GM19351 (cell line): ENCODE measurements at regions not wholly inside any gene's neighbourhood (a gene's known extent, or its start where the extent isn't known, plus 50 kb on each side); places are given as distances from the start of the nearest gene placed in this dataset.
"Not testable (repeated sequence)": the region's sequence is repeated elsewhere in the genome, so short reads cannot be mapped to it uniquely, and the experiment has no call there.

ENCODE experiments used
- ATAC-seq: cut with Tn5 transposase; IDR thresholded peaks from one replicate; pipeline ENCODE4 v1.9.1; 2021; ENCODE audit warnings: mild to moderate bottlenecking, moderate library complexity; ENCODE audit not compliant: unreplicated experiment

DNA sequence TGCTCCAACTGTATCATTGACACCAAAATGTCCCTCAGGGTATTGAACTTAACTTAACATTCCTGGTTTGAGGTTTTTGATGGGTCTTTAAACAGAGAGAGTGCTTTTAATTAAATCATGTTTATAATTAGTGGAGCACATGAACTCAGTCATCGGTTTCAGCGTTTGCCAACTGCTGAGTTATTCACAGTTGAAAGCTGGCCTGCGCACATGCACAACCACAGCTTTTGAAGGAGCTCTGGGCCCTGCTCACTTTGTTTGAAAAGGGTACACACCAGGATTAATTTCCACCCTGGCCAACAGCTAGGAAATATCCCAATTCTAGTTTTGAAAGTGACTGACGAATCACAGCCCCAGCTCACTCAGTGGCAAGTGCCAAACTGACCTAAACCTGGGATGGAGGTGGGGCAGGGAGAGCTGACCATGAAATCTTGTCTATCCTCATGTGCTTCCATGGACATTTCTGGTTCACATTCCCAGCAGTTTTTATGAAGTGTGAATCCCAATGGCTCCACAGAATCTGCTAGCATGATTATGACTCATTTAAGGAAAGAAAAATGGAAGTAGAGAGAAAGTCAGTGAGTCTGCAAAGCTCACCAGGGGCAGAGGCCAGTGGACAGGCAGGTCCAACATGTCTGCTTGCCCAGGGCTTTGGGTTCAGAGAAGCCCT lies 247.8 kb downstream of the FNDC1 start:
- ATAC-seq, result no peak

DNA sequence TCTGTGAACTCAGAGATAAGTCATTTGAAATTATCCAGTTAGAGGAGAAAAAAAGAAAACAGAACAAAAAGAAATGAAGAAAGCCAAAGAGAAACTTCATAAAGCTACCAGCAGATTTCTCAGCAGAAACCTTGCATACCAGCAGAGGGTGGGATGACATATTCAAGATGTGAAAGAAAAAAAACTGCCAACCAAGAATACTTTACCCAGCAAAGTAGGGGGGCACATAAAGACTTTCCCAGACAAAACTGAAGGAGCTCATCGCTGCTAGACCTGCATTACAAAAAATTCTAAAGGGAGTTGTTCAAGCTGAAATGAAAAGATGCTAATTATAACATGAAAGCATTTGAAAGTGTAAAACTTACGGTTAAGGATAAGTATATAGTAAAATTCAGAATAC lies 246.3 kb downstream of the FNDC1 start:
- ATAC-seq, result no peak

DNA sequence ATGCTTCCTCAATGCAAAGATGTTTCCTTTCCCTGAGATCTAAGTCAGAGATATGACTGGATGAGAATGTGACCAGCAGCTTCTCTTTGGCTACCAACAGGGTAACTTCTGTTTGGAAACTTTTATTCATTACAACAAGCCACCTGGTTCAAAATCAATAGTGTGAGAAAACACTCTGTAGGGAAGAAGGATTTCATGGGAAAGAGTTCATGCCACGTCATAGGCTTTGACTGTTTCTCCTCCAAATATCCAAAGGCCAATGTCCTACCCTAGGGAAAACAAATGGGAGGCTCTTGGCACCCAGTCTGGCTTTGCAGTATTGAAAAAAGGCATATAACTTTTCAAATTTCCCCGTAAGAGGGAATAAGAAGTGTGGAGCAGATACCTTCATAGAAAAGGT lies 245.5 kb downstream of the FNDC1 start:
- ATAC-seq, result no peak

DNA sequence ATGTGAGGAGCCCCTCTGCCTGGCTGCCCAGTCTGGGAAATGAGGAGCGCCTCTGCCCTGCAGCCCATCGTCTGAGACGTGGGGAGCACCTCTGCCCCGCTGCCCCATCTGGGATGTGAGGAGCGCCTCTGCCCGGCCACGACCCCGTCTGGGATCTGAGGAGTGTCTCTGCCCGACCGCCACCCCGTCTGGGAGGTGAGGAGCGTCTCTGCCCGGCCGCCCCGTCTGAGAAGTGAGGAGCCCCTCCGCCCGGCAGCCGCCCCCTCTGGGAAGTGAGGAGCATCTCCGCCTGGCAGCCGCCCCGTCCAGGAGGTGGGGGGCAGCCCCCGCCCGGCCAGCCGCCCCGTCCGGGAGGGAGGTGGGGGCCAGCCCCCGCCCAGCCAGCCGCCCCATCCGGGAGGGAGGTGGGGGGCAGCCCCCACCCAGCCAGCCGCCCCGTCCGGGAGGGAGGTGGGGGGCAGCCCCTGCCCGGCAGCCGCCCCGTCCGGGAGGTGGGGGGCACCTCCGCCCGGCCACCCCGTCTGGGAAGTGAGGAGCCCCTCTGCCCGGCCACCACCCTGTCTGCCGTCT lies 238.1 kb downstream of the FNDC1 start:
- ATAC-seq, result not testable (repeated sequence)

DNA sequence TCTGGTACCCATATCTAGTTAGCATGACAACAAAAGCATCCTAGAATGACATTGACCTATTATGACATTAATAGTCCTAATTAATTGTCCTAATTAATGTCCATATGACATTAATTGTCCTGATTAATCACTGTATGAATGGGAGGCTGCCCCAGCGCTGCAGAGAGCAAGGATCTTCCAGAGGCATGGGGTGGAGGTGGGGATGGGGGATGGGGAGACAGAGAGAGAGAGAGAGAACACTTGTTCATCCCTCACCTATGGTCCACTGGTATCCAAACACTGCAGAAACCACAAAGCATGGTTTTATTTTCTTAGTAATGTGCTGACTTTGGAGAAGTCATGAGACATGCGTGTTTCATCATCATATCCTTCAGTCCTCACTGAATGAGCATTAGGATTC lies 235.1 kb downstream of the FNDC1 start:
- ATAC-seq, result no peak

DNA sequence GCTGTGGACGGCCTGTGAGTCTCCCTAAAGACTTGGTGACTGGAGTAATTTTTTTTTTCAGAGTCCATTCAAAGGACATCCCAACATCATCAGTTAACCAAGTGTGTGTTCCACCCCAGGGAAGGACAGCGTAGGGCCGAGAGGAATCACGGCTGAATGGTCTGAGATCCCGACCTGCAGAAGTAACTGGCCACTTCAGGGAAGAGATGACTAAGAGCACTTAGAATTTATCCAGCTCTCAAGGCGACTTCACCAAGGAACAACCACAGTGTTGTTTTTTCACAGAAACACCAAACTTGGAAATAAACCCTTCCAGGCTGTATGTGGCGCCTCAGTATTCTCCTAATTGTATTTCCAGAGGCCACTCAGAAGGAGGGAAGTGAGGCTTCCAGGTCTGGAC lies 231.6 kb downstream of the FNDC1 start:
- no peak for ATAC-seq

DNA sequence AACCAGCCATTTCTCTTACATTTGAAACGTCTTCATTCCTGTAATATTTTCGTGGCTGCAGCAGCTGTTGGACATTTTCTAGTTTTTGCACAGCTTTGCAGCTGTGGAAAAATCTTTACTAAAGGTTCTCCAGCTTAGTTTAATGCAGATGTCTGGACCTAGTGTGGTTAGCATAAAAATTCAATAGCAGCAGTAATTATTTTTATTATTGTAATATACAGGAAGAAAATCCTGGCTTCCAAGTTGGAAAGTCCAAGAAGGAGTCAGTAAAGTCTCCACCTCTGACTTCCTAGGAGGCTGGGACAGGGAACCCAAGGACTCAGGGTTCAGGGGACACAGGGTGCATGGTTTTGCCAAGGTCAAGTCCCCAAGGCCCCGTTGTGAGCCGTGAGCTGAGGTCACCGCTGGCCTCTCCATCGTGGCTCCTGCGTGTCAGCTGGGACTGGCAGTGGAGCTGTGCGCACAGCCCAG lies 230.6 kb downstream of the FNDC1 start:
- no peak for ATAC-seq

DNA sequence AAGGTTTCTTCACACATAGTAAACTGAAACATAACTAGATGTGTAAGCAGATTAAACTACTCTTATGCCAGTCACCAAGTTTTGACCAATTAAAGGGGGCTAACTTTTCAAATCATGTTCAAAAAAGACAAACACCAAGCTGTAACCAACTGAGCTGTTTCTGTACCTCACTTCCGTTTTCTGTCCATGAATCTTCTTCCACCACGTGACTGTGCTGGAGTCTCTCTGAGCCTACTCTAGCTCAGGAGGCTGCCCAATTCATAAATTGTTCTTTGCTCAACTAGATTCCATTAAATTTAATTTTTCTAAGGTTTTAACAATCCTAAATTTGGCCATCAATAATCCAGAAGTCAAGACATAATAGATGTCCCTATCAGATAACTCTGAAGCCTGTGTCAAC lies 229.4 kb downstream of the FNDC1 start:
- no peak for ATAC-seq

DNA sequence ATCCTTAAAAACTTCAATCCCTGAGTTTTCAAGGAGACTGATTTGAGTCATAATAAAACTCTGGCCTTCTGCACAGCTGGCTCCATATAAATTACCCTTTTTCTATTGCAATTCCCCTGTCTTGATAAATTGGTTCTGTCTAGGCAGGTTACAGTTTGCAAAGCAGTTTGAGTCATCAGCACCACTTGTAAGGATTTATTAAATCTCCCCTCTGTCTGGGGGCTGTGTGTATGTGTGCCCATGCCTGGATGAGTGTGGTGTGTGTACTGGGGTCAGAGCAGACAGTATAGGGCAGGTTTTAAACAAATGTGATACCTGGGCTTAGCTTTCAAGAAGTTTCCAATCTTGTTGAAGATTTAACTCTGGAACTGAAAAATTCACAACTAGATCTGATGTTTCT lies 228.6 kb downstream of the FNDC1 start:
- ATAC-seq, result no peak

DNA sequence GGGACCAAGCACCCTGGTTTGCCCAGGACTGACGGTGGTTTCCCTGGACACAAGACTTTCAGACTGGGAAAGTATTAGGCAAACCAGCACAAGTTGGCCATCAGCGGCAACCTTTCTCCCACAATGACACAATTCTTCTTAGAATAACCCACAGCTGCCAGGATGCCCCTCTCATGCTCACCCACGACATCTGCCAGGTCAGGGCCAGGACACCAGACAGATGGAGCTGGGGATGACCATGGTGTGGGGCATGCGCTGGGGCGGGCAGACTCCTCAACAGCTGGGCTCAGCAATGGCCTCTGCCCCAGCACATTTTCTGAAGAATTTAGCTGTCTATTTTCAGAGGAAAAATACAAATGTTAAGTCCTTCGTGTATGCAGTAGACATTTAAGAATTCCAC lies 226.4 kb downstream of the FNDC1 start:
- no peak for ATAC-seq

DNA sequence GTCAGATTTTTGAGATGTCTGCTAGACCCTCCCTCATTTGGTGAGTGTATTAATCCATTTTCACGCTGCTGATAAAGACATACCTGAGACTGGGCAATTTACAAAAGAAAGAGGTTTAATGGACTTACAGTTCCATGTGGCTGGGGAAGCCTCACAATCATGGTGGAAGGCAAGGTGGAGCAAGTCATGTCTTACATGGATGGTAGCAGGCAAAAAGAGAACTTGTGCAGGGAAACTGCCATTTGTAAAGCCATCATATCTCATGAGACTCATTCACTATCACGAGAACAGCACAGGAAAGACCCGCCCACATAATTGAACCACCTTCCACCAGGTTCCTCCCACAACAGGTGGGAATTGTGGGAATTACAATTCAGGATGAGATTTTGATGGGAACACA lies 223.5 kb downstream of the FNDC1 start:
- ATAC-seq, result not testable (repeated sequence)

DNA sequence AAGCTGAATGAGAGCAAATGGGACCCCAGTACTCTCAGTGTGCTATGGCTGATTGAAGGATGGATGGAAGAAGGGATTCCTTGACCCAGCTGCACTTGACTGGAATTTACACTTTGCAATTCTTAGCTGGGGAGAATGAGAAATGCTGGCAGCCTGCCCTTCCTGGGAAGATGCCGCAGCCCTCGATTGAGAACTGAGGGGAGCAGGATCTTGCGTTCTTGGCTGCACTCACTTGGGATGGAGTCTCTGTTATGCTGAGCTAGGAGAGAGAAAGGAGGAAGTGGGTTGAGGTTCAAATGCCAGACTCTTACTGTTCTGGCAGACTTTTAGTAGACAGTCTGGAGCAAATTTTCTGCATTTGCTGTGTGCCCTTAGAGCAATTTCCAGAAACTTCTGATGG lies 221.2 kb downstream of the FNDC1 start:
- no peak for ATAC-seq

DNA sequence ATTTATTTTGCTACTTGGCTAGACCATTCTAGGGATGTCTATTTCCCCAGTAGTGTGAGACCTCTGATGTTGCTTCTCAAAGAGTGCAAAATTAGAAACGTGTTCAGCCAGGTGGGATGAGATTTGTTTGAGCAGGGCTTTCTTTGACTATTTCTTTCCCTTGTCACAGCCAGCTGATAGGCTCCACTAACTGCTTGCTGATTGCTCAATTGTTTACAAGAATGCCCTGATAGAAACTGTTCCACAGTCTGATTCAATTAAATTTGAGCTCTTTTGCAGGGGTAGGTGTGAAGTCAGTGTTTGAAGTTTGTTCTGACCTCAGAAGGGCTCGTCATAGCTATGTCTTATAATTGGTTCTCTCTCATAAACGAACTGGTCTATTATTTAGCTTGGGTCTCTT lies 220.5 kb downstream of the FNDC1 start:
- ATAC-seq, result no peak

DNA sequence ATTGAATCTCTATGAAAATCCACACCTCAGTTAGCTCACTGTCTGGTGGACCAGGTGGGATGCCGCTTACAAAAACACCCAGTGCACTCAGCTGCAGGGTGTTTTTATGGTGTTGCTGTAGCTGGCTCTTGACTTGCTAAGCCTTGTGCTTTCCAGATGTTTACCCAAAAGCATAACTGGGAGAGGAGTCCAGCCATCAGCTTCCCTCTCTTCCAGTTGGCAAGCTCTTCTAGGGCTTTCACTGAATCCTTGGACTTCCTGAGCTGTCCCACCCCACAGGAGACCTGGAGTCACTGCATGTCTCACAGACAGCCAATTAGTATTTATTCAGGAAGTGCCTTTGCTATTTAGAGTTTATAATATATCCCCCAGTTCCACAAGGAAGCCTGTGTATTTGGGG lies 210.9 kb downstream of the FNDC1 start:
- no peak for ATAC-seq

DNA sequence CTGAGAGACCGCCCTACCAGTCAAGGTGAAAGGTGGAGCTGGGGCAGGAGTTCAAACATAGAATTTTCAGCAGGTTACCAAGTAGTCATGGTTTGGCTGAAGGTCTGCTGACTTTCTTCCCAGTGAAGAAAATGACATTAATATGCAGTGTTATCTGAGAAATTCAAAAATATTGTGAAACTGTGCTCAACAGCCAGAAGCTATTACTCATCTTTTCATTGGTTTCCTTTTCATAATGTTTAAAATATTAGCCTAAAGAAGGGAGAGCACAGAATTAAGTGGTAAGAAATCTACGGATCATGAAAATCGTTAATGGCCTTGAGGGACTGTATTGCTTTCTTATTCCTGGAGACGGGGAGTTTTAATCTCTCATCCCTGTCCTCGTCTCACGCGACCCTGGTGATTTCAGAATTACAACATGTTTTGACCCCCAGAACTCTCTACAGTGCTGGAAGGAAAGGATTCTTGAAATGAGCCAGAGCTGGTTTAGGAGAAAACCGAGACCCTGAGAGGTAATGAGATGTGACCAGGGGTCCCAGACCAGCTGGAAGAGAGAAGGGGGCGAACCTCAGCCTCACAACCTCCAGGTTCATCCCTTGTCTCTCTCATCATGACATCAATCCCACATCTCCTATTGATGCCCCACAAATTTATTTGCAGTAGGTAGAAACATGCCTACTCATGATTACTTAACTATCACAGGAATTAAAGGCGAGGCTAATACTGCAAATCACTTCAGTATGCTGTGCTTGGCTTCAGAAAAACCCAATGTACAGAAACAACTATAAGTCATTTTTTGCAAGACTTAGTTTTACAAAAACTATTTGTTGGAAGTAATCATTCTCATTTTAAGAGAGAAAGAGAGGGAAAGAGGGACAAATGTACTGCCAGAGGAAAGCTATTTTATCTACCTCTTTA lies 209.5 kb downstream of the FNDC1 start:
- no peak for ATAC-seq

DNA sequence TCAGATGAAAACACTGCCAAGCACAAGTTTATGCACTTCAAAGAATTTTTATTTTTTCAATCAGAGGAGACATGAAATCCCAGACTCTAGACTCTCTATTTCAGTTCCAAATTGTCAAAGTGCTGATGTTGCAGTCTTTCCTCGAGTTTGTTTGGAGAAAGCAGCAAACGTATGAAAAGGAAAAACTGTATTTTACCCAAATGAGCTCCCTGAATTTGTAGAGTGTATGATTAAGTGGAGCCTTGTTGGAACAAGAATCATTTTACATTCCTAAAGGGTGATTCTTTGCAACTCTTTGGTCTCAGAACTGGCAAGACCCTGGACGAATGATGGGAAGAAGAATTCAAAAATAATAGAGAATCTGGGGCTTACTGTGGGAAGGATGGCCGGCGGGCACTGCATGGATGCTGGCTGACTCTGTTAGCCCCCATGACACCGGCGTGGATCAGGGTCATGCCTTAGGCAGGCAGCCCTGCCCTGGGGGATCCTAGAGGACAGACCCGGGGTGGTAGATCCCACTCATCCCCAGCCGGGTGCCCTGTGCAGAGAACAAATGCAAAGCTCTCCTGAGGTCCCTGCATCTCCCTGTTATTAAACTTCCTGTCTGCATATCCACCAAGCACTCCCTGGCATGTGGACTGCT lies 207.4 kb downstream of the FNDC1 start:
- no peak for ATAC-seq

DNA sequence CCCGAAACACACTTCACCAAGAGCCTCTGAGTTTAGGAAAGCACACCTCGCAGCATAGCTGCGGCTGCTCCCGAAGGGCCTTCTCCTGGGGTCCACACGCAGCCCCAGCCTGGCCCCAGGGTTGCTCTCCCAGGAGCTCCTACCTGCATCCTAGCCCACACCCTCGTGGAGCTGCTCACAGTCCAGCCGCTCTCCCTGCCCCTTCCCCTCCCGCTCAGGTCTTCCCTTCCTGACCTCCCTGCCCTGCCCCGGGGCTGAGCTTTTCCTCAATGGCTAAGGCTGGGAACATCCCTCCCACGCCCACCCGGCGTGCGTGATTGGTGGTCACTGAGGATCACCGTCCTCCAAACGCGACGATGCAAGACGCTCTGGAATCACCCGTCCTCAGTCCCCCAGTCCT lies 205.8 kb downstream of the FNDC1 start:
- no peak for ATAC-seq

DNA sequence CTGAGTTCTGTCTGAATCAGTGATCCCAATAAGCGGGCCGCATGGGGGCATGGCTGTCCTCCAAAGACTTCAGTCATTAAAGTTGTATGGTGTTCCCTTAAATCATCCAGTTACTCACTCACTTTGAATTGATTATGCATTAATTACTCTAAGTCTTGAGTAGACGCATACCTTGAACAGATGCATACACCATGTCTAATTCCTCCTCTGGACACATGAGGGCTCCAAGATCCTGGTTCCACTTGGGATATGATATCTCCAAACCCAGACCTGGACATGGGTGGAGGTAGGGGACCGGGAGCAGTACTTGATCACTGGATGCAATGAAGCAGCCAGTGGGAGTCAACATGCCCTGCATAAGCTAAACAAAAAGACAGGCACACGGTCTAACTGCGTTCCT lies 204.5 kb downstream of the FNDC1 start:
- no peak for ATAC-seq

DNA sequence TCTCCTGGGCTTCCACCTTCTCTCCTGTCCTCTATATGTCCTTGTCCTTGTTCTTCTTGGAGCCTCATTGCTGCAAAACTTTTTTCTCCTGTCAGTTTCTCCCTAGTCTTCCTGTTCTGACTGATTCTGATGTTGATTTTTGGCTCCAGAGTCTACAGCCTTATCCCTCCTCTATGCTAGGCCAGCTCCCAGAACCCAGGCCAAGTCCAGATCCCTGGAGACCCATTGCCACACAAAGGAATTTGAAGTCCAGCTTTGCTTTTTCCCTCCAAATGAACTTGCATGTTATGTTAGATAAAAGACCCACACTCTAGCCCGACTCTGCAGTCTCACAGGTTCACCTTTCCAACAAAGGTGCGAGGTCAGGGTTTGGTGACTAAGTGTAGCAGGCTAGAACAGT lies 203.1 kb downstream of the FNDC1 start:
- no peak for ATAC-seq

DNA sequence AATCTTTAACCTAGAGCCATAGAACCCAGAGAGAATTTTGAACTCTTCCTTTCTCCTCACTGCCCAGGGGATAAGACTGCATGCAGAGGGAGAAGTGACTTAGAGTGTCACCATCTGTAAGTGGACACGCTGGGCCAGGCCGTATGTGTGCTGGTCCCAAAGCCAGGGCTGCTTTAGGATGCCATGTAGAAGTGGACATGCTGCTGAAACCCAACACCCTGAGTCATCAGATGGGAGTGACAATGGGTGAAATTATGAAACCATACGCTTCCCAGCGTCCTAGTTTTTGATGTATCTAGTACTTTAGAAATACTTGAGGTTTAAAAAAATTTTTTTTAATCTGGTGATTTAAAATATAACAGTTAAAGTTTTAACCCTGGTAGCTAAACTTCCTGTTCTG lies 191.1 kb downstream of the FNDC1 start:
- ATAC-seq, result no peak

DNA sequence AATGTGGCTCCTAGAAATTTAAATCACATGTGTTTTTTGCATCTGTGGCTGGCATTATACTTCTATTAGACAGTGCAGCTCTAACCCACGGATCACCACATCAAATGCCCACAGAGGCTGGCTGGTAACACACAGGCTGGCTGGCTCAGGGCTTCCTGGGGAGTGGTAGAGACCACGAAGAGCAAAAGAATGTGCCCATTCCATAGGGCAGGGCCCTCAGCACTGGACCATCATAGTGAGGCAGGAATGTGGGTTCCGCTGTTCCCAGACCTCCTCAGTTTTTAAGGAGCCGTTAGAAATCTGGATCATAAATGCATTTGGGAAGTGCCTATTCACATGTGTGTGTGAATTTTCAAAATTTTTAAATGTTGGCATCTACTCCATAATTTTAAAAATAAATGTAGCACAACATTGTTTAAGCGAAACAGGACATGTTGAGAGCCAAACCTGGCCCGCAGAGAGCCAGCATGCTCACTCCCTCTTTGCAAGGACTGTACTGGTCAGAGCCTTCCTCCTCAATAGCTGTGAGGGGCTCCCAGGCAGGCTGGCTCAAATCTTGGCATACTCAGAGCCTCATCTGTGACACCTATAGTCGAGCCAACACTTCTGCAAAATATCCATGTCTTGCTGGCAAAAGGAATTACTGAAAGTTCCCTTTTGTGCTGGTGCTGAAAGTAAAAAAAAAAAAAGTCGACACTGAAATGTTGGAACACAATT lies 190.5 kb downstream of the FNDC1 start:
- no peak for ATAC-seq
